ENCODE measurements at regions not wholly inside any gene's neighbourhood (a gene's known extent, or its start where the extent isn't known, plus 50 kb on each side); places are given as distances from the start of the nearest gene placed in this dataset.

DNA sequence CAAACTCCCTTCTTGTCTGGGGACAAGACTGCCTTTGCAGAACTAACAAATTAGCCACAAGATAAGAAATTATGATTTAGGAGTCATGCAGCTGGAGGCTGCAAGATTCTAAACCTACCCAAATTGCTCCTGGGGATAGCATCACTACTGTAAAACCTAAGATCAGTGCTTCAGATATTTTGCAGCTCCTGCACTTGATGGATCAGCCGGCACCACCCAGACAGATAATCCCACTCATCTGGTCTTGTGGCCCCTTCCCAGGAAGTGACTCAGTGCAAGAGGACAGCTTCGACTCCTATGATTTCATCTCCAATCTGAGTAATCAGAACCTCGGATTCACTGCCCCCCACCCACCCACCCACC lies 181.9 kb downstream of the AKR1D1 start (continued):
- no peak for TF ChIP-seq MYC (IDR thresholded peaks at IDR 0.05; ENCODE audit: borderline replicate concordance, low read length)
- TF ChIP-seq NFE2L2 (conservative IDR thresholded peaks at IDR 0.05; ENCODE audit: low read length): no peak
- TF ChIP-seq, protein P1, sequence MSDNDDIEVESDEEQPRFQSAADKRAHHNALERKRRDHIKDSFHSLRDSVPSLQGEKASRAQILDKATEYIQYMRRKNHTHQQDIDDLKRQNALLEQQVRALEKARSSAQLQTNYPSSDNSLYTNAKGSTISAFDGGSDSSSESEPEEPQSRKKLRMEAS (IDR thresholded peaks at IDR 0.05): no peak

DNA sequence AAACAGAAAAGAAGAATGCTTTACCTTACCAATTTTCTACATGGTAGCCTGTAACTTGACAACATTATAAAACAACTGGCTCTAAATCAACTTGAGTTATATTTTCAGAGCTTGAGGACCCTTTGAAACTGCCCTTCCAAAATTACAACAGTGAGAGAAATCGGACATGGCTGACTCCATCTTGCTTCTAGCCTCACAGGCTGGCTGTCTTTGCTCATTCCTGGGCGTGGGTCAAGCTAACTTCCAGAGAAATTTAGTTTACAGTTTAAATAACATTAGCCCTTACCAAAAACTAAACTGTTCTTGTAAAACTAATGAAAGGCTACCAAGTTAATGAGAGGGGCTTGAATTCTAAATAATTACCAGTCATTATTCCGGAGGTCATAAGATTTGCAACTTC lies 183.4 kb downstream of the AKR1D1 start:
- Histone ChIP-seq H3K27ac (no peak overlapping the region), H3K4me1 (no peaks in the 10 kb centered on the region), H3K4me2 (no peak overlapping the region), H3K4me3 (no peak overlapping the region), H3K9me3 (peaks cover 4% of the 10 kb centered on the region; the same call in 1 of the 3 replicates)
- WGBS (ENCODE audit: missing lambda C conversion rate): 19% methylated on average over 3 of the region's 3 CpGs
- no peak for FAIRE-seq
- POLR2A ChIA-PET: no interaction called here
- ATAC-seq: no peak
- TF ChIP-seq, protein P2, sequence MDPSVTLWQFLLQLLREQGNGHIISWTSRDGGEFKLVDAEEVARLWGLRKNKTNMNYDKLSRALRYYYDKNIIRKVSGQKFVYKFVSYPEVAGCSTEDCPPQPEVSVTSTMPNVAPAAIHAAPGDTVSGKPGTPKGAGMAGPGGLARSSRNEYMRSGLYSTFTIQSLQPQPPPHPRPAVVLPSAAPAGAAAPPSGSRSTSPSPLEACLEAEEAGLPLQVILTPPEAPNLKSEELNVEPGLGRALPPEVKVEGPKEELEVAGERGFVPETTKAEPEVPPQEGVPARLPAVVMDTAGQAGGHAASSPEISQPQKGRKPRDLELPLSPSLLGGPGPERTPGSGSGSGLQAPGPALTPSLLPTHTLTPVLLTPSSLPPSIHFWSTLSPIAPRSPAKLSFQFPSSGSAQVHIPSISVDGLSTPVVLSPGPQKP (IDR thresholded peaks at IDR 0.05; ENCODE audit: low read depth, low read length): no peak
- TF ChIP-seq, protein P3, sequence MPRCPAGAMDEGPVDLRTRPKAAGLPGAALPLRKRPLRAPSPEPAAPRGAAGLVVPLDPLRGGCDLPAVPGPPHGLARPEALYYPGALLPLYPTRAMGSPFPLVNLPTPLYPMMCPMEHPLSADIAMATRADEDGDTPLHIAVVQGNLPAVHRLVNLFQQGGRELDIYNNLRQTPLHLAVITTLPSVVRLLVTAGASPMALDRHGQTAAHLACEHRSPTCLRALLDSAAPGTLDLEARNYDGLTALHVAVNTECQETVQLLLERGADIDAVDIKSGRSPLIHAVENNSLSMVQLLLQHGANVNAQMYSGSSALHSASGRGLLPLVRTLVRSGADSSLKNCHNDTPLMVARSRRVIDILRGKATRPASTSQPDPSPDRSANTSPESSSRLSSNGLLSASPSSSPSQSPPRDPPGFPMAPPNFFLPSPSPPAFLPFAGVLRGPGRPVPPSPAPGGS (IDR thresholded peaks at IDR 0.05): no peak
- no peak for TF ChIP-seq ZFP36 (IDR thresholded peaks at IDR 0.05; ENCODE audit: borderline replicate concordance, partially characterized antibody)
- TF ChIP-seq, protein P4, sequence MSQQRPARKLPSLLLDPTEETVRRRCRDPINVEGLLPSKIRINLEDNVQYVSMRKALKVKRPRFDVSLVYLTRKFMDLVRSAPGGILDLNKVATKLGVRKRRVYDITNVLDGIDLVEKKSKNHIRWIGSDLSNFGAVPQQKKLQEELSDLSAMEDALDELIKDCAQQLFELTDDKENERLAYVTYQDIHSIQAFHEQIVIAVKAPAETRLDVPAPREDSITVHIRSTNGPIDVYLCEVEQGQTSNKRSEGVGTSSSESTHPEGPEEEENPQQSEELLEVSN (IDR thresholded peaks at IDR 0.05; ENCODE audit: borderline replicate concordance, low read depth): no peak
- no peak for TF ChIP-seq NFE2L2 (conservative IDR thresholded peaks at IDR 0.05; ENCODE audit: low read length)
- no peak for TF ChIP-seq RFX5 (IDR thresholded peaks at IDR 0.05)
- TF ChIP-seq HDAC2 (IDR thresholded peaks at IDR 0.05): no peak
- no peak for DNase-seq (ENCODE audit: low read depth in 1 of 2, low spot score in 1 of 2)
- CTCF ChIA-PET: interaction anchor here (1.3 to 1.7 kb wide), 2 partner anchors 12 to 199 kb away, joined by 3 to 4 read pairs; no protein-coding TSS in a partner anchor

DNA sequence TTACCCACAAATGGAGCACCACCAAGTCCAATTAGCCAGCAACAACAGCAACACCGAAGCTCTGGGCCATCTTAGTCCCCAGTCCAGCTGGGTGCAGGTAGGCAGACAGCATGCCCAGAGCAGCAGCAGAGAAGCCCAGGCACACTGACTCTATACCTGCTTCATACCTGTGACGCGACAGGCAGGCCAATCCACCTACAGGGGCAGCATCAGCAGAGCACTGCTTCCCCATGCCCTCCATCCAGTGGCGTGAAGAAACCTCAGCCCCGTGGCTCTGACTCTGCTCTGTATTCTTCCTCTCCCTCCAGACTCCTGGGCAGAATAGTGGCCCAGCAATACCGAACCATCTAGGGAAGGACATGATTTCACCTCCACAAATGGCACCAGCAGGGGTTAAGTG lies 191.7 kb downstream of the AKR1D1 start:
- ChIA-PET POLR2A (no interaction called here), CTCF (no interaction called here)
- peaks cover 7% of the 10 kb centered on the region; the same call in 2 of the 3 replicates for H3K9me3 ChIP-seq
- H3K27ac ChIP-seq: no peak overlapping the region
- no peak for TF ChIP-seq ESRRA (IDR thresholded peaks at IDR 0.05; ENCODE audit: borderline replicate concordance, low read length)
- TF ChIP-seq, protein P1 (IDR thresholded peaks at IDR 0.05): no peak
- TF ChIP-seq EP300 (IDR thresholded peaks at IDR 0.05): no peak
- TF ChIP-seq, protein P5, sequence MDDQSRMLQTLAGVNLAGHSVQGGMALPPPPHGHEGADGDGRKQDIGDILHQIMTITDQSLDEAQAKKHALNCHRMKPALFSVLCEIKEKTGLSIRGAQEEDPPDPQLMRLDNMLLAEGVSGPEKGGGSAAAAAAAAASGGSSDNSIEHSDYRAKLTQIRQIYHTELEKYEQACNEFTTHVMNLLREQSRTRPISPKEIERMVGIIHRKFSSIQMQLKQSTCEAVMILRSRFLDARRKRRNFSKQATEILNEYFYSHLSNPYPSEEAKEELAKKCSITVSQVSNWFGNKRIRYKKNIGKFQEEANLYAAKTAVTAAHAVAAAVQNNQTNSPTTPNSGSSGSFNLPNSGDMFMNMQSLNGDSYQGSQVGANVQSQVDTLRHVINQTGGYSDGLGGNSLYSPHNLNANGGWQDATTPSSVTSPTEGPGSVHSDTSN (IDR thresholded peaks at IDR 0.05): no peak
- TF ChIP-seq, protein P6, sequence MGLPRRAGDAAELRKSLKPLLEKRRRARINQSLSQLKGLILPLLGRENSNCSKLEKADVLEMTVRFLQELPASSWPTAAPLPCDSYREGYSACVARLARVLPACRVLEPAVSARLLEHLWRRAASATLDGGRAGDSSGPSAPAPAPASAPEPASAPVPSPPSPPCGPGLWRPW (IDR thresholded peaks at IDR 0.05): no peak
- TF ChIP-seq GATA3 (IDR thresholded peaks at IDR 0.05; ENCODE audit: borderline replicate concordance): no peak
- no peak overlapping the region for H3K4me3 ChIP-seq
- ATAC-seq (no peak), DNase-seq (ENCODE audit: low read depth in 1 of 2, low spot score in 1 of 2) (no peak), FAIRE-seq (no peak)
- H3K4me2 ChIP-seq: no peak overlapping the region
- no peaks in the 10 kb centered on the region for H3K4me1 ChIP-seq
- WGBS (ENCODE audit: missing lambda C conversion rate): 42% methylated on average over 6 of the region's 6 CpGs

DNA sequence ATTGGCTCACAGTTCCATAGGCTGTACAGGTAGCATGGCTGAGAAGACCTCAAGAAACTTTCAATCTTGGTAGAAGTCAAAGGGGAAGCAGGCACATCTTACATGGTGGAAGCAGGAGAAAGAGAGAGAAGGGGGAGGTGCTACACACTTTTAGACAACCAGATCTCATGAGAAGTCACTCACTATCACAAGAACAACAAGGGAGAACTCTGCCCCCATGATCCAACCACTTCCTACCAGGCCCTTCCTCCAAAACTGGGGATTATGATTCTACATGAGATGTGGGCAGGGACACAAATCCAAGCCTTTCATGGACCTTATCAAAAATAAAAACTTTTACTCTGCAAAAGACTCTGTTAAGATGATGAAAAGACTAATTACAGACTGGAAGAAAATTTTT lies 183.2 kb upstream of the TRIM24 start:
- ChIA-PET CTCF (no interaction called here), POLR2A (no interaction called here)
- DNase-seq (ENCODE audit: low read depth in 1 of 2, low spot score in 1 of 2) (no peak), ATAC-seq (no peak), FAIRE-seq (no peak)
- TF ChIP-seq, protein P7, sequence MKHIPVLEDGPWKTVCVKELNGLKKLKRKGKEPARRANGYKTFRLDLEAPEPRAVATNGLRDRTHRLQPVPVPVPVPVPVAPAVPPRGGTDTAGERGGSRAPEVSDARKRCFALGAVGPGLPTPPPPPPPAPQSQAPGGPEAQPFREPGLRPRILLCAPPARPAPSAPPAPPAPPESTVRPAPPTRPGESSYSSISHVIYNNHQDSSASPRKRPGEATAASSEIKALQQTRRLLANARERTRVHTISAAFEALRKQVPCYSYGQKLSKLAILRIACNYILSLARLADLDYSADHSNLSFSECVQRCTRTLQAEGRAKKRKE (CRISPR knock-in tag; IDR thresholded peaks at IDR 0.05; ENCODE audit: low read depth): no peak
- TF ChIP-seq HEYL (CRISPR knock-in tag; IDR thresholded peaks at IDR 0.05): no peak
- TF ChIP-seq FOSB (CRISPR knock-in tag; IDR thresholded peaks at IDR 0.05): no peak
- no peak for TF ChIP-seq POLR2A (IDR thresholded peaks at IDR 0.05; ENCODE audit: low read length)
- TF ChIP-seq FOSL2 (IDR thresholded peaks at IDR 0.05): no peak
- no peak for TF ChIP-seq FOSL2 (CRISPR knock-in tag; IDR thresholded peaks at IDR 0.05)
- no peak for TF ChIP-seq EP300 (IDR thresholded peaks at IDR 0.05)
- TF ChIP-seq EHF (CRISPR knock-in tag; IDR thresholded peaks at IDR 0.05): no peak
- no peak for TF ChIP-seq CBX2 (IDR thresholded peaks at IDR 0.05; ENCODE audit: borderline replicate concordance, low read depth)
- no peak for TF ChIP-seq RCOR1 (IDR thresholded peaks at IDR 0.05; ENCODE audit: low read depth, low read length)
- no peak for TF ChIP-seq NPAS2 (CRISPR knock-in tag; IDR thresholded peaks at IDR 0.05; ENCODE audit: borderline replicate concordance)
- no peak for TF ChIP-seq NFE2L2 (conservative IDR thresholded peaks at IDR 0.05; ENCODE audit: low read length)
- TF ChIP-seq, protein P8, sequence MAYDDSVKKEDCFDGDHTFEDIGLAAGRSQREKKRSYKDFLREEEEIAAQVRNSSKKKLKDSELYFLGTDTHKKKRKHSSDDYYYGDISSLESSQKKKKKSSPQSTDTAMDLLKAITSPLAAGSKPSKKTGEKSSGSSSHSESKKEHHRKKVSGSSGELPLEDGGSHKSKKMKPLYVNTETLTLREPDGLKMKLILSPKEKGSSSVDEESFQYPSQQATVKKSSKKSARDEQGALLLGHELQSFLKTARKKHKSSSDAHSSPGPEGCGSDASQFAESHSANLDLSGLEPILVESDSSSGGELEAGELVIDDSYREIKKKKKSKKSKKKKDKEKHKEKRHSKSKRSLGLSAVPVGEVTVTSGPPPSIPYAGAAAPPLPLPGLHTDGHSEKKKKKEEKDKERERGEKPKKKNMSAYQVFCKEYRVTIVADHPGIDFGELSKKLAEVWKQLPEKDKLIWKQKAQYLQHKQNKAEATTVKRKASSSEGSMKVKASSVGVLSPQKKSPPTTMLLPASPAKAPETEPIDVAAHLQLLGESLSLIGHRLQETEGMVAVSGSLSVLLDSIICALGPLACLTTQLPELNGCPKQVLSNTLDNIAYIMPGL (CRISPR knock-in tag; IDR thresholded peaks at IDR 0.05; ENCODE audit: borderline replicate concordance): no peak
- no peak for TF ChIP-seq MAZ (IDR thresholded peaks at IDR 0.05; ENCODE audit: borderline replicate concordance, low read depth, low read length)
- TF ChIP-seq HOXB13 (CRISPR knock-in tag; IDR thresholded peaks at IDR 0.05; ENCODE audit: low read depth): no peak
- H3K4me2 ChIP-seq: no peak overlapping the region
- no peaks in the 10 kb centered on the region for H3K4me1 ChIP-seq
- H3K27ac ChIP-seq: no peak overlapping the region
- H3K4me3 ChIP-seq: no peak overlapping the region
- no peaks in the 10 kb centered on the region for H3K9me3 ChIP-seq
